ENCODE measurements at regions not wholly inside any gene's neighbourhood (a gene's known extent, or its start where the extent isn't known, plus 50 kb on each side); places are given as distances from the start of the nearest gene placed in this dataset.

DNA sequence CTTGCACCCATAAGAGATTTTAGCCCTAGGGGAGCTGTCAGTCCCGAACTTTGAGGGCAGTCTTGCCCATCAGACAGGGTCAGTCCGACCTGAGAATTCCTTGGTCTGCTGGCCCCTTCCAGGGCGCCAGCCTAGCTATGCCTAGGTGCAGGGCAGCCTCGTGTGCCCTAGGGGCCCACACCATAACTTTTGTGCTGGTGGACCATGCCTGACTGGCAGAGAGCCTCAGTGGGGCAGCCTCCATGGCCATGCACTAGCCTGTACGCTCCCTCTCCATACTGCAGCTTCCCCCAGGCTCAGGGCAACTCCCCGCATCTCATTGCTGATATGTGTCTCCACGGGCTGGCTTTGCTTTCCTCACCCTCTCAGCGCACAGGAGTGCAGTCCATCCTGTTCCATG, 835.8 kb upstream of the ALCAM start:
- TF ChIP-seq, protein P1, sequence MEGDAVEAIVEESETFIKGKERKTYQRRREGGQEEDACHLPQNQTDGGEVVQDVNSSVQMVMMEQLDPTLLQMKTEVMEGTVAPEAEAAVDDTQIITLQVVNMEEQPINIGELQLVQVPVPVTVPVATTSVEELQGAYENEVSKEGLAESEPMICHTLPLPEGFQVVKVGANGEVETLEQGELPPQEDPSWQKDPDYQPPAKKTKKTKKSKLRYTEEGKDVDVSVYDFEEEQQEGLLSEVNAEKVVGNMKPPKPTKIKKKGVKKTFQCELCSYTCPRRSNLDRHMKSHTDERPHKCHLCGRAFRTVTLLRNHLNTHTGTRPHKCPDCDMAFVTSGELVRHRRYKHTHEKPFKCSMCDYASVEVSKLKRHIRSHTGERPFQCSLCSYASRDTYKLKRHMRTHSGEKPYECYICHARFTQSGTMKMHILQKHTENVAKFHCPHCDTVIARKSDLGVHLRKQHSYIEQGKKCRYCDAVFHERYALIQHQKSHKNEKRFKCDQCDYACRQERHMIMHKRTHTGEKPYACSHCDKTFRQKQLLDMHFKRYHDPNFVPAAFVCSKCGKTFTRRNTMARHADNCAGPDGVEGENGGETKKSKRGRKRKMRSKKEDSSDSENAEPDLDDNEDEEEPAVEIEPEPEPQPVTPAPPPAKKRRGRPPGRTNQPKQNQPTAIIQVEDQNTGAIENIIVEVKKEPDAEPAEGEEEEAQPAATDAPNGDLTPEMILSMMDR (IDR thresholded peaks at IDR 0.05): no peak

DNA sequence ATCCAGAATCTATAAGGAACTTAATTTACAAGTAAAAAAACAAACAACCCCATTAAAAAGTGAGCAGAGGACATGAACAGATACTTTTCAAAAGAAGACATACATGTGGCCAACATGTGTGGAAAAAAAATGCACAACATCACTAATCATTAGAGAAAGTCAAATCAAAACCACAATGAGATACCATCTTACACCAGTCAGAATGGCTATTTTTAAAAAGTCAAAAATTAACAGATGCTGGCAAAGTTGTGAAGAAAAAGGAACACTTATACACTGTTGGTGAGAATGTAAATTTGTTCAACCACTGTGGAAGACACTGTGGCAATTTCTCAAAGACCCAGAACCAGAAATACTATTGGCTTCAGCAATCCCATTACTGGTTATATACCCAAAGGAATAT, 830.0 kb upstream of the ALCAM start:
- no peaks in the 10 kb centered on the region for H3K4me1 ChIP-seq (ENCODE audit: insufficient read depth, low read length)
- H3K27ac ChIP-seq (ENCODE audit: low read depth in 1 of 2, low read length in 2 of 2): no peak overlapping the region
- ChIA-PET CTCF (no interaction called here), POLR2A (no interaction called here)
- DNase-seq: no peak
- no peaks in the 10 kb centered on the region for H3K36me3 ChIP-seq (ENCODE audit: insufficient read depth, low read length)
- ATAC-seq (ENCODE audit: poor library complexity): no peak
- no peaks in the 10 kb centered on the region for H3K4me1 Mint-ChIP-seq (ENCODE audit: low read depth)
- no peak overlapping the region for H3K4me3 Mint-ChIP-seq
- H3K36me3 Mint-ChIP-seq (ENCODE audit: low read depth): no peaks in the 10 kb centered on the region
- no peaks in the 10 kb centered on the region for H3K9me3 Mint-ChIP-seq
- no peaks in the 10 kb centered on the region for H3K27me3 Mint-ChIP-seq
- intact Hi-C loops (cut with DNase I, micrococcal nuclease): no loop called here
- no peaks in the 10 kb centered on the region for H3K9me3 ChIP-seq (ENCODE audit: control insufficient read depth in 1 of 2, insufficient read depth in 1 of 2, low read length in 2 of 2)
- H3K27me3 ChIP-seq (ENCODE audit: control insufficient read depth in 1 of 2, insufficient read depth in 2 of 2, low read length in 2 of 2): no peaks in the 10 kb centered on the region
- H3K27ac Mint-ChIP-seq: no peak overlapping the region
- H3K4me3 ChIP-seq (ENCODE audit: low read length): no peak overlapping the region
- TF ChIP-seq, protein P1 (IDR thresholded peaks at IDR 0.05): no peak

More for the DNA sequence above, 835.8 kb upstream of the ALCAM start:
- H3K4me3 Mint-ChIP-seq: no peak overlapping the region
- ATAC-seq (ENCODE audit: poor library complexity) (no peak), DNase-seq (no peak)
- no peaks in the 10 kb centered on the region for H3K9me3 Mint-ChIP-seq
- peaks cover 4% of the 10 kb centered on the region for H3K27me3 Mint-ChIP-seq
- intact Hi-C loops (cut with DNase I, micrococcal nuclease): no loop called here
- no peaks in the 10 kb centered on the region for H3K4me1 ChIP-seq (ENCODE audit: insufficient read depth, low read length)
- no peak overlapping the region for H3K27ac Mint-ChIP-seq
- no peak overlapping the region for H3K27ac ChIP-seq (ENCODE audit: low read depth in 1 of 2, low read length in 2 of 2)
- no peaks in the 10 kb centered on the region for H3K36me3 Mint-ChIP-seq (ENCODE audit: low read depth)
- H3K27me3 ChIP-seq (ENCODE audit: control insufficient read depth in 1 of 2, insufficient read depth in 2 of 2, low read length in 2 of 2): no peaks in the 10 kb centered on the region
- no peak overlapping the region for H3K4me3 ChIP-seq (ENCODE audit: low read length)
- POLR2A ChIA-PET: no interaction called here
- H3K9me3 ChIP-seq (ENCODE audit: control insufficient read depth in 1 of 2, insufficient read depth in 1 of 2, low read length in 2 of 2): peaks cover 0 to 10% of the 10 kb centered on the region in 2 experiments
- CTCF ChIA-PET: no interaction called here
- no peaks in the 10 kb centered on the region for H3K4me1 Mint-ChIP-seq (ENCODE audit: low read depth)
- no peaks in the 10 kb centered on the region for H3K36me3 ChIP-seq (ENCODE audit: insufficient read depth, low read length)

DNA sequence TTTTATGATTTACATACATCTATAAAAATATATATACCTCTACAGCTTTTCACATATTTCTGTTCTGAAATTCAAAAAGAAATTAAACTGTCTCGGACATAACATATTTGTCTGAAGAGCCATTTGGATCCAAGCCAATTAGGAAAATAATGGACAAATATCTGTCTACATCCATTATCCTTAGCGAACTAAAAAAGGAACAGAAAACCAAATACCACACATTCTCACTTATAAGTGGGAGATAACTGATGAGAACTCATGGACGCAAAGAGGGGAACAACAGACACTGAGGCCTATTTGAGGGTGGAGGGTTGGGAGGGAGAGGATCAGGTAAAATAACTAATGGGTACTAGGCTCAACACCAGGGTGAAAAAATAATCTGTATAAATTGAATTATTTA, 829.4 kb upstream of the ALCAM start:
- no peak overlapping the region for H3K27ac Mint-ChIP-seq
- ChIA-PET CTCF (no interaction called here), POLR2A (no interaction called here)
- no peak overlapping the region for H3K27ac ChIP-seq (ENCODE audit: low read depth in 1 of 2, low read length in 2 of 2)
- H3K4me1 Mint-ChIP-seq (ENCODE audit: low read depth): no peaks in the 10 kb centered on the region
- no peaks in the 10 kb centered on the region for H3K27me3 Mint-ChIP-seq
- DNase-seq (no peak), ATAC-seq (ENCODE audit: poor library complexity) (no peak)
- no peak overlapping the region for H3K4me3 ChIP-seq (ENCODE audit: low read length)
- intact Hi-C loops (cut with DNase I, micrococcal nuclease): no loop called here
- TF ChIP-seq, protein P1 (IDR thresholded peaks at IDR 0.05): no peak
- H3K36me3 ChIP-seq (ENCODE audit: insufficient read depth, low read length): no peaks in the 10 kb centered on the region
- no peaks in the 10 kb centered on the region for H3K4me1 ChIP-seq (ENCODE audit: insufficient read depth, low read length)
- H3K27me3 ChIP-seq (ENCODE audit: control insufficient read depth in 1 of 2, insufficient read depth in 2 of 2, low read length in 2 of 2): no peaks in the 10 kb centered on the region
- H3K9me3 ChIP-seq (ENCODE audit: control insufficient read depth in 1 of 2, insufficient read depth in 1 of 2, low read length in 2 of 2): no peaks in the 10 kb centered on the region
- H3K36me3 Mint-ChIP-seq (ENCODE audit: low read depth): no peaks in the 10 kb centered on the region
- H3K4me3 Mint-ChIP-seq: no peak overlapping the region
- H3K9me3 Mint-ChIP-seq: no peaks in the 10 kb centered on the region
